GM23338 (cell line): ENCODE measurements at regions not wholly inside any gene's neighbourhood (a gene's known extent, or its start where the extent isn't known, plus 50 kb on each side); places are given as distances from the start of the nearest gene placed in this dataset.

Experiments used
- ATAC-seq: fragments of 200-7000 bp; cut with Tn5 transposase; 3 replicates; pipeline ENCODE4 v1.9.1; 2020
- DNase-seq: peaks from one replicate; pipeline ENCODE4 v3.0.0-alpha.2; 2015; ENCODE audit warnings: low spot score
- H2AFZ ChIP-seq: fragments of 200-600 bp; sonication (generic); 2 replicates; pipeline ENCODE4 v1.8.0; 2016; ENCODE audit warnings: antibody characterized with exemption, mild to moderate bottlenecking, moderate library complexity
- H3F3A ChIP-seq: fragments of 200-600 bp; sonication (generic); replicated peaks from 2 replicates; pipeline ENCODE4 v1.8.0; 2017; ENCODE audit warnings: antibody characterized with exemption, mixed run types, low read depth
- H3K27ac ChIP-seq: fragments of 200-600 bp; sonication (generic); 2 replicates; pipeline ENCODE4 v1.6.1; 2016; ENCODE audit warnings: low read depth
- H3K27me3 ChIP-seq: fragments of 200-600 bp; sonication (generic); 2 replicates; pipeline ENCODE4 v1.8.0; 2016; ENCODE audit warnings: mild to moderate bottlenecking, mixed run types, moderate library complexity; ENCODE audit not compliant: insufficient read depth
- H3K36me3 ChIP-seq: fragments of 200-600 bp; sonication (generic); 2 replicates; pipeline ENCODE4 v1.8.0; 2016; ENCODE audit warnings: mild to moderate bottlenecking; ENCODE audit not compliant: insufficient read depth
- H3K4me1 ChIP-seq: fragments of 200-600 bp; sonication (generic); 2 replicates; pipeline ENCODE4 v1.8.0; 2016; ENCODE audit warnings: mild to moderate bottlenecking, moderate library complexity; ENCODE audit not compliant: insufficient read depth
- H3K4me2 ChIP-seq: fragments of 200-600 bp; sonication (generic); 2 replicates; pipeline ENCODE4 v1.7.1; 2017; ENCODE audit warnings: mixed run types
- H3K4me3 ChIP-seq: fragments of 200-600 bp; sonication (generic); 2 replicates; pipeline ENCODE4 v1.6.1; 2016; ENCODE audit warnings: mixed run types
- H3K79me2 ChIP-seq: fragments of 200-600 bp; sonication (generic); replicated peaks from 2 replicates; pipeline ENCODE4 v1.8.0; 2017; ENCODE audit warnings: mild to moderate bottlenecking; ENCODE audit not compliant: insufficient read depth
- H3K9me2 ChIP-seq: fragments of 200-600 bp; sonication (generic); 2 replicates; pipeline ENCODE4 v1.8.0; 2017; ENCODE audit not compliant: insufficient read depth
- H4K20me1 ChIP-seq: fragments of 200-600 bp; sonication (generic); replicated peaks from 2 replicates; pipeline ENCODE4 v1.8.0; 2017; ENCODE audit warnings: mild to moderate bottlenecking; ENCODE audit not compliant: insufficient read depth
- H3K27ac Mint-ChIP-seq: 2 replicates; pipeline ENCODE4 v1.8.0; 2020; ENCODE audit warnings: inconsistent platforms, mild to moderate bottlenecking, moderate library complexity, mixed read lengths
- H3K27me3 Mint-ChIP-seq: 3 replicates; pipeline ENCODE4 v1.8.0; 2022; ENCODE audit warnings: low read depth, mild to moderate bottlenecking, moderate library complexity, mixed read lengths, inconsistent platforms; ENCODE audit not compliant: insufficient read depth, poor library complexity
- H3K36me3 Mint-ChIP-seq: 3 replicates; pipeline ENCODE4 v1.8.0; 2021; ENCODE audit warnings: low read depth, mild to moderate bottlenecking, inconsistent platforms, moderate library complexity, mixed read lengths
- H3K4me1 Mint-ChIP-seq: 3 replicates; pipeline ENCODE4 v1.8.0; 2020; ENCODE audit warnings: mild to moderate bottlenecking, inconsistent platforms, mixed read lengths
- H3K4me3 Mint-ChIP-seq: 3 replicates; pipeline ENCODE4 v1.8.0; 2021; ENCODE audit warnings: moderate library complexity, mild to moderate bottlenecking, inconsistent platforms, mixed read lengths
- H3K9me3 Mint-ChIP-seq: 3 replicates; pipeline ENCODE4 v1.8.0; 2020; ENCODE audit warnings: moderate library complexity, mild to moderate bottlenecking, inconsistent platforms, mixed read lengths
- CREB1 ChIP-seq: fragments of 250-450 bp; sonication (Bioruptor Pico); IDR thresholded peaks from 2 replicates; pipeline ENCODE4 v1.5.0; 2020; ENCODE audit warnings: low read depth, mild to moderate bottlenecking, moderate library complexity
- ETS1 ChIP-seq: IDR thresholded peaks from 2 replicates; pipeline ENCODE4 v1.6.1; 2016; ENCODE audit warnings: antibody characterized with exemption
- EZH2 ChIP-seq: fragments of 200-600 bp; sonication (generic); IDR thresholded peaks from one replicate; pipeline ENCODE4 v1.8.0; 2017; ENCODE audit warnings: antibody characterized with exemption, mild to moderate bottlenecking, low read depth; ENCODE audit not compliant: unreplicated experiment
- EZH2phosphoT487 ChIP-seq: fragments of 200-600 bp; sonication (generic); IDR thresholded peaks from one replicate; pipeline ENCODE4 v1.8.1; 2018; ENCODE audit warnings: antibody characterized with exemption; ENCODE audit not compliant: unreplicated experiment
- JUNB ChIP-seq: IDR thresholded peaks from one replicate; pipeline ENCODE4 v1.6.1; 2016; ENCODE audit warnings: antibody characterized with exemption; ENCODE audit not compliant: unreplicated experiment
- NANOG ChIP-seq: IDR thresholded peaks from 2 replicates; pipeline ENCODE4 v1.6.1; 2016; ENCODE audit warnings: antibody characterized with exemption, borderline replicate concordance
- POLR2AphosphoS5 ChIP-seq: IDR thresholded peaks from 2 replicates; pipeline ENCODE4 v1.6.1; 2016; ENCODE audit warnings: antibody characterized with exemption, low read depth
- REST ChIP-seq: IDR thresholded peaks from one replicate; pipeline ENCODE4 v1.6.1; 2018; ENCODE audit warnings: antibody characterized with exemption; ENCODE audit not compliant: unreplicated experiment
- STAT1 ChIP-seq: IDR thresholded peaks from one replicate; pipeline ENCODE4 v1.6.1; 2016; ENCODE audit warnings: antibody characterized with exemption; ENCODE audit not compliant: unreplicated experiment
- ZNF114 ChIP-seq: fragments of 250-450 bp; sonication (Bioruptor Pico); IDR thresholded peaks from 2 replicates; pipeline ENCODE4 v1.5.0; 2020; ENCODE audit warnings: mild to moderate bottlenecking, moderate library complexity
- ZNF462 ChIP-seq: fragments of 250-450 bp; sonication (Bioruptor Pico); IDR thresholded peaks from 2 replicates; pipeline ENCODE4 v1.5.0; 2020; ENCODE audit warnings: mild to moderate bottlenecking, moderate library complexity

GRCh38 chr14:97217111-97217885 lies 420.1 kb downstream of the VRK1 start (continued):
- TF ChIP-seq ZNF462 (CRISPR knock-in tag) (peak; percentile 36; the same call in 1 of the 2 replicates), NANOG (no peak)

GRCh38 chr14:97218274-97218673 lies 421.1 kb downstream of the VRK1 start:
- Mint-ChIP-seq H3K9me3 (no peaks in the 10 kb centered on the region), H3K27me3 (peaks cover 7% of the 10 kb centered on the region), H3K36me3 (no peaks in the 10 kb centered on the region), H3K27ac (peak overlapping the region; percentile 74; the same call in 1 of the 2 replicates), H3K4me1 (peaks cover 48% of the 10 kb centered on the region), H3K4me3 (peak overlapping the region; percentile 71)
- ATAC-seq (peak; percentile 39), DNase-seq (peak; percentile 77)
- no peaks in the 10 kb centered on the region for H3K79me2 ChIP-seq
- H3K27me3 ChIP-seq: peaks cover 12% of the 10 kb centered on the region
- no peaks in the 10 kb centered on the region for H3F3A ChIP-seq
- peak overlapping the region; percentile 57; the same call in 1 of the 2 replicates for H3K27ac ChIP-seq
- peak overlapping the region; percentile 85 for H3K4me3 ChIP-seq
- no peaks in the 10 kb centered on the region for H4K20me1 ChIP-seq
- H3K4me2 ChIP-seq: peak overlapping the region; percentile 95
- H2AFZ ChIP-seq: peak overlapping the region; percentile 99
- H3K36me3 ChIP-seq: no peaks in the 10 kb centered on the region
- no peaks in the 10 kb centered on the region for H3K9me2 ChIP-seq
- H3K4me1 ChIP-seq: peaks cover 26% of the 10 kb centered on the region
- TF ChIP-seq POLR2AphosphoS5: no peak
- TF ChIP-seq STAT1: no peak
- no peak for TF ChIP-seq ZNF114
- no peak for TF ChIP-seq REST
- no peak for TF ChIP-seq NANOG
- TF ChIP-seq JUNB: no peak
- no peak for TF ChIP-seq ETS1
- no peak for TF ChIP-seq EZH2phosphoT487
- TF ChIP-seq CREB1 (CRISPR knock-in tag): no peak
- TF ChIP-seq EZH2: no peak
